HS-5 (cell line): ENCODE measurements at regions not wholly inside any gene's neighbourhood (a gene's known extent, or its start where the extent isn't known, plus 50 kb on each side); places are given as distances from the start of the nearest gene placed in this dataset.

Experiments
- DNase-seq: peaks from one replicate; pipeline ENCODE4 v3.0.0-alpha.2; 2012; ENCODE audit warnings: low read depth

GRCh38 chr7:80288175-80289122 is 153.8 kb downstream of the GNAI1 start:
- DNase-seq = no peak

GRCh38 chr7:80287400-80288174 is 153.0 kb downstream of the GNAI1 start:
- no peak for DNase-seq

DNA sequence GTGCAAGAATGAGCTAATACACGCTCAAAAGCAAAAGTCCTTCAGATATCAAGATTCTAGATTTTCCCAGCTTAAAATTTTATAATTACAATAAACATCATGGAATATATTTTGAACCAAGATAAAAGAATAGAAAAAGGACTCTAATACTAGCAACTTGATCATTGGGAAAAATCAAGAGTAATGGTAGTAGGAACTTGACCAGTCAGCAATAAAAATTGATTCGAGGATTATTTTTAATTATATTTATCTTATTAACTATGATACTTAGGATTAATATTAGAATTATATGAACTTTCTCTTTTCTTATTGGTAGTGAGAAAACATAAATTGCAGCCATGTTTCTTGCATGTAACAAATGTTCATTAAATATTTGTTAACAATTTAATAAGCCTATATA is 152.0 kb downstream of the GNAI1 start:
- no peak for DNase-seq

- DNase-seq = no peak
Measured at GRCh38 chr7:80284855-80285254, 150.2 kb downstream of the GNAI1 start.

DNA sequence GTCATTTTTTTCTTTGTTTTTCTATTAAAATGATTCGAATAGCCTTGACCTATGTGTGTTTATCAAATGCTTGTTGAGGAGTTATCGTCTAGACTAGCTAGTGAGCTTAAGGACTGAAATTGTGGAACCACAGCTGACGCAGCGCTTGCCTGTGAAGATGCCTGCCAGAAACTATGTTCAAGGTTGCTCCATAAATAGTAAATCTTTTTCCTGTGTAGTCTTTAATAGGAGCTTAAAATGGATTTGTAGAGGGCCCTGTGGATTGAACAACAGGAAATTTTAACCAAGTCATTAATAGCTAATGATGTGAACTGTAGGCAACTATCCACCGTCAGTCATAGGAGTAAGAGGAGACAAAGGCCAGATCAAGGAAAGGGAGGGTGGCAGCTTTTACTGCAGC is 145.1 kb downstream of the GNAI1 start:
- no peak for DNase-seq

- DNase-seq = no peak
Measured at GRCh38 chr7:80278737-80279136, 144.1 kb downstream of the GNAI1 start.

DNA sequence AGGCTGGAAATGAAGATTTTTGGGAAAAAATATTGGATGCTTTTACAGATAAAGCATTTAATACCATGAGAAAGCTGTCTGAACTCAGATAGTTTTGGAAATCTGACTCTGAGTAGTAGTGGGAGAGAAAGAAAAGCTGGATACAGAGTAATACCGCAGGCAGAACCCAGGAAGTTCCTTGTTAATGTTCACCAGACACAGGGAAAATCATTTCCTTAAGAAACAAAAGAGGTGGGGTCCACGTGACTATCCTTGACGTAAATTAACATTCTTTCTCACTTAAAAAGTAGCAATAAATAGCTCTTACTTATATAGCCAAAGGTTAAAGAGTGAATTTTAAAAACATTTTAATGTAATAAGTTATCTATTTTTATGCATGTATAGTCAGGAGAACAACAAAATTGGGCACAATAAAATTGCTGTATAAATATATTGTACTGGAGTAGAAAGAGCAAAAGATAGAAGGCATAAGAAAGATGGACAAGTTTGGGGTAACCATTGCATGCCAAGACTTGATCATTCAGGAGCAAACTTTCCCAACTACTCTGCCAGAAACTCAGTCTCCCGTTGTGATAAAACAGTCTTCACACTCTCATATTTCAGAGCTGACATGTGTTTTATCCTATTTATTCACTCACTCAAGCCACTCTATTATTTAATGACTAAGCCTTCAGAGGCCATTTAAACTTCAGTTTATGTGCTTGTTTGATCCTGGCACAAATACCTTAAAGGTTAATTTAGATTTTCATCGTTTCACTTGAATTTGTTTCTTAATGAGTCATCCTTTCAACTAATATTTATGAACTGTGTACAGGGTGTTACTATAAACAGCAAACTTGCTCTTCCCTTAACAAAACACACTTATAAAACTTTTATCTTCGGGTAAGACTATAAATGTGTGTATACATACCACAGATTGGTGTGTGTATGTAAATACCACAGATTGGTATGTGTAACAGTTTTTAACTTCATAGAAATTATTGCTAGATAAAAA is 143.1 kb downstream of the GNAI1 start:
- DNase-seq = no peak
